ENCODE measurements at regions not wholly inside any gene's neighbourhood (a gene's known extent, or its start where the extent isn't known, plus 50 kb on each side); places are given as distances from the start of the nearest gene placed in this dataset.

GRCh38 chr10:125548878-125549277, 134.1 kb downstream of the TEX36 start:
- TF ChIP-seq, protein P1, sequence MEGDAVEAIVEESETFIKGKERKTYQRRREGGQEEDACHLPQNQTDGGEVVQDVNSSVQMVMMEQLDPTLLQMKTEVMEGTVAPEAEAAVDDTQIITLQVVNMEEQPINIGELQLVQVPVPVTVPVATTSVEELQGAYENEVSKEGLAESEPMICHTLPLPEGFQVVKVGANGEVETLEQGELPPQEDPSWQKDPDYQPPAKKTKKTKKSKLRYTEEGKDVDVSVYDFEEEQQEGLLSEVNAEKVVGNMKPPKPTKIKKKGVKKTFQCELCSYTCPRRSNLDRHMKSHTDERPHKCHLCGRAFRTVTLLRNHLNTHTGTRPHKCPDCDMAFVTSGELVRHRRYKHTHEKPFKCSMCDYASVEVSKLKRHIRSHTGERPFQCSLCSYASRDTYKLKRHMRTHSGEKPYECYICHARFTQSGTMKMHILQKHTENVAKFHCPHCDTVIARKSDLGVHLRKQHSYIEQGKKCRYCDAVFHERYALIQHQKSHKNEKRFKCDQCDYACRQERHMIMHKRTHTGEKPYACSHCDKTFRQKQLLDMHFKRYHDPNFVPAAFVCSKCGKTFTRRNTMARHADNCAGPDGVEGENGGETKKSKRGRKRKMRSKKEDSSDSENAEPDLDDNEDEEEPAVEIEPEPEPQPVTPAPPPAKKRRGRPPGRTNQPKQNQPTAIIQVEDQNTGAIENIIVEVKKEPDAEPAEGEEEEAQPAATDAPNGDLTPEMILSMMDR (IDR thresholded peaks at IDR 0.05; ENCODE audit: insufficient read depth, low read length), result no peak
- DNase-seq (ENCODE audit: low read depth), result no peak
- no peak overlapping the region for H3K4me3 ChIP-seq (ENCODE audit: low read depth, low read length)

GRCh38 chr10:125548356-125548755, 134.6 kb downstream of the TEX36 start:
- no peak for DNase-seq (ENCODE audit: low read depth)
- H3K4me3 ChIP-seq (ENCODE audit: low read depth, low read length), result no peak overlapping the region
- TF ChIP-seq, protein P1 (IDR thresholded peaks at IDR 0.05; ENCODE audit: insufficient read depth, low read length), result no peak

DNA sequence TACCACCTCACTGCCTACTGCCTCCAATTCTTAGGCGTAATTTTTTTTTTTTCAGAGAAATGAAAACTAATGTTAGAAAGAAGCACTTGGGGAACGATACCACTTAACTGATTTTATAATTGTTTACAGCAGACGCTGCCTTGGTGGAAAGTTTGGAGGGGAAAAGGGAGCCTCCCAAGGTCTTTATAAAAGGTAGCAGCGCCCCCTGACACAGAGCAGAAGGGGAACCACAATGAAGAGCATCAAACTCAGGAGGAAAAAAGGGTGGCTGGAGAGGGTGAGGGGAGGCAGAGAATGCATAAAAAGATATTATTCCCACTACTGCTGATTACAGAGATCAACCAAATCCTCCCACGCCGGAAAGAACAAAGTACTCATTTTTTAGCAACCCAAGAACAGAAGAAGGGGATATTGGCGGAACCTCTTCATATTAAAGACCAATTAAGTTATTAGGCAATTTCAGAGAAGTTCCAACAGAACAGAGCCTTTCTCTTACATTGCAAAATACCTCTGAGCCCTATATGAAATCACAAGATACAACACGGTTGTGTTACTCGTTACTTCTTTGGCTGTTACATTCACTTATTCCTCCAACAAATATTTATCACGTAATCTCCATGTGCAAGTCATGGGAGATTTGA, 135.8 kb downstream of the TEX36 start:
- DNase-seq (ENCODE audit: low read depth), result no peak
- TF ChIP-seq, protein P1 (IDR thresholded peaks at IDR 0.05; ENCODE audit: insufficient read depth, low read length), result no peak
- no peak overlapping the region for H3K4me3 ChIP-seq (ENCODE audit: low read depth, low read length)

DNA sequence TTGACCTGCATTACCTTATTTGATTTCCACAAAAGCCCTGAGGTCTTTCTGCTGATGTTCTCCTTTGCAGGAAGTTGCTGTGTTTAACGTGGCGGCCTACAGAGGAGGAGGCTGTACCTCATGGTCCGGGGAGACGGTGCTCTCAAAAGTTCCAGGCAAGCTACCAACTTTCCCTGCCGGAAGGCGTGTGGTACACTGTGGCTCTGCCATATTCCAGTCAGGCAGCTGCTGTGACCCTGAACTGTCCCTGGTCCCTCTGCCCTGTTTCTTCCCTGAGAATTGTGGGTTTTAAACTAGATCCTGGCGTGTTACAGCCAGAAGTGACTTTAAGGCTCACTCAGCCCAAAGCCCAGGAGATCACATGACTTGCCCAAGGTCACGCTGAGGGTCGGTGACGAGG, 139.2 kb downstream of the TEX36 start:
- DNase-seq (ENCODE audit: low read depth), result no peak
- H3K4me3 ChIP-seq (ENCODE audit: low read depth, low read length), result no peak overlapping the region
- TF ChIP-seq, protein P1 (IDR thresholded peaks at IDR 0.05; ENCODE audit: insufficient read depth, low read length), result no peak

DNA sequence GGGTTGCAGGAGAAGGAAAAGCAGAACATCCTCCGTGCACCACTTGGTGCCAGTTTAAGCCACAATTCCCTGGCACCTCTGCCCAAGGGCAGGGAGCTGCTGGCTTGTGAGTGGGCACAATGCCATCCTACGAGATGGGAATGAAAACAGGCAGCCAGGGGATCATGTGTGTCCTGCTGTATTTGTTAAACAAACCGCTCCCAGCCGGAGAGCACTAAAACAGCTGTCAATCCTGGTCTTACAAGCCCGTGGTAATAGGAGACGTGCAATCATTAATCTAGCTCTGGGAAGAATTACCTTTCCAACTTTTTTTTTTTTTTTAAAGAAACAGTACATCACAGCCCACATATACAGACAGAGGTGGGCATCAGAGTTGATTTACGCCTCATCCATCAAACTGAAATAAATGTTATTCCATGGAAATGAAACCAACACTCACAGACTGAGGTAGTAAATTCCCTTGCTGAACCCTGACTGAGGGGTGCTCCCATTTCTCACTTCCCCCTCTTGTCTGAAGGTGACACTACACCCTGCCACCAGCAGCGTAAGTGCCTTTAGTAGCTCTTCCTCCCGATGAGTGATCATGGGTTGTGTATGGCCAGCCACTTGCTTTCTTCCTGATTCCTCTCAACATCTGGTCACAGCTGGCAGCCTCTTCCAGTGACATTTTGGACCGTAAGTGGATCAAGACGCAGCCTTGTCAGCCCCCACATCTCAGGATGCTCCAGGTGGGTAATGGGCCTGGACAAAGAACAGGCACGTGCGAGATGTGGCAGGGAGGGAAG, 143.8 kb downstream of the TEX36 start:
- no peak overlapping the region for H3K4me3 ChIP-seq (ENCODE audit: low read depth, low read length)
- DNase-seq (ENCODE audit: low read depth), result no peak
- TF ChIP-seq, protein P1 (IDR thresholded peaks at IDR 0.05; ENCODE audit: insufficient read depth, low read length), result no peak

DNA sequence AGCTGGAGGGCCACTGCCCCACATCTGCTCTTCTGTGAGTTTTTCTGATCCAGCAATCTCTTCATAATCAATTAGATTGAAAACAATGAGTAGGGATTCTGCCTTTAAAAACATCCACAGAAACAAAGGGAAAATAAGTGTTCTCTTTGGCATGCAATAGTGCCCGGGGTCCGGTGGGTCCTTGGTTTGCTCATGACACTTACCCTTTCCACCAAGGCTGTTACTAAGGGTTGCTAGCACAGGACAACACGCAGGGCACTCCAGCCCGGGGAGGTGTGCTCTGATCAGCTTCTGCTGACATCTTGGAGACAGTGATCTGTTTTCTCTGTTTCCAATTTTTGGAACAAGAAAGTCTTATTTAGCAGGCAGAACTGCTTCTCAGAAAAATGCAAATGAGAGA, 146.7 kb downstream of the TEX36 start:
- TF ChIP-seq, protein P1 (IDR thresholded peaks at IDR 0.05; ENCODE audit: insufficient read depth, low read length), result no peak
- no peak overlapping the region for H3K4me3 ChIP-seq (ENCODE audit: low read depth, low read length)
- DNase-seq (ENCODE audit: low read depth), result no peak

Data from fibroblast of the aortic adventitia (primary cell).